ENCODE measurements at regions not wholly inside any gene's neighbourhood (a gene's known extent, or its start where the extent isn't known, plus 50 kb on each side); places are given as distances from the start of the nearest gene placed in this dataset.

DNA sequence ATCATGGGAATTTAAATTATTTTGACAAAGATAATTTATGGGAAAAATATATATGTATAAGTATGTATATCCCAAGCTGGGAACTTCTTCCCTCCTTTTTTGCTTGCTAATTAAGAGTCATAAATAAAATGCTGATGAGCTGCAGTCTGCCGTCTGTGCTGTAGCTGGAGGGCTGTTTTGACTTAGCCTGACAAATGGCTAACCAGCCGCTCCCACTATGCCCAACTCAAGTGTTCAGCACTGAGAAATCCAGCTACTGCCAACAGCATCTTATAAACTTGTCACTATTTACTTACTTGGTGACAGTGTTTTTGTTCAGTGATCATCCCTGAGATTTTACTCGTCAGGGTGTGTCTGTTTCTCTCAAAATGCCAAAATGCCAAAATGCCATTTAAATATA, 171.2 kb upstream of the PGRMC2 start:
- DNase-seq (ENCODE audit: low read depth), result no peak
- H3K4me3 ChIP-seq (ENCODE audit: low read length), result no peak overlapping the region
- TF ChIP-seq, protein P1, sequence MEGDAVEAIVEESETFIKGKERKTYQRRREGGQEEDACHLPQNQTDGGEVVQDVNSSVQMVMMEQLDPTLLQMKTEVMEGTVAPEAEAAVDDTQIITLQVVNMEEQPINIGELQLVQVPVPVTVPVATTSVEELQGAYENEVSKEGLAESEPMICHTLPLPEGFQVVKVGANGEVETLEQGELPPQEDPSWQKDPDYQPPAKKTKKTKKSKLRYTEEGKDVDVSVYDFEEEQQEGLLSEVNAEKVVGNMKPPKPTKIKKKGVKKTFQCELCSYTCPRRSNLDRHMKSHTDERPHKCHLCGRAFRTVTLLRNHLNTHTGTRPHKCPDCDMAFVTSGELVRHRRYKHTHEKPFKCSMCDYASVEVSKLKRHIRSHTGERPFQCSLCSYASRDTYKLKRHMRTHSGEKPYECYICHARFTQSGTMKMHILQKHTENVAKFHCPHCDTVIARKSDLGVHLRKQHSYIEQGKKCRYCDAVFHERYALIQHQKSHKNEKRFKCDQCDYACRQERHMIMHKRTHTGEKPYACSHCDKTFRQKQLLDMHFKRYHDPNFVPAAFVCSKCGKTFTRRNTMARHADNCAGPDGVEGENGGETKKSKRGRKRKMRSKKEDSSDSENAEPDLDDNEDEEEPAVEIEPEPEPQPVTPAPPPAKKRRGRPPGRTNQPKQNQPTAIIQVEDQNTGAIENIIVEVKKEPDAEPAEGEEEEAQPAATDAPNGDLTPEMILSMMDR (conservative IDR thresholded peaks at IDR 0.05; ENCODE audit: low read length), result no peak

DNA sequence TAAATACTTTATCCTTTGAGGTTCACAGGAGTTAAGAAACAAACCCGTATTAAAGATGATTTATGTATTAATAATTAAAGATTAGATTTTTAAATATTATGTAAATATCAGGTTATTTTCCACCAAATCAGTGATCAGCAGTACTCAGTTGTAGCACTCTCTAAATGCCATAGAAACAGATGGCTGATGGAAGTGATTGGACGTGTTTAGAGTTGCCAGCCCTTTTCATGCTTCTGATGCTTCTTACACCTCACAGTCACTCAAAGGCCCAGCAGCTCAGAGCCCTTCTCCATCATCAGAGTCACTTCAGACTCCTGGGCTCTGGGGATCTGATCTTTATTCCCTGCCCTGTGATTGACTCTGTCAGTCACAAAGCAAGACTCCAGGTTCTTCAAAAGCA, 170.1 kb upstream of the PGRMC2 start:
- TF ChIP-seq, protein P1 (conservative IDR thresholded peaks at IDR 0.05; ENCODE audit: low read length), result no peak
- no peak for DNase-seq (ENCODE audit: low read depth)

DNA sequence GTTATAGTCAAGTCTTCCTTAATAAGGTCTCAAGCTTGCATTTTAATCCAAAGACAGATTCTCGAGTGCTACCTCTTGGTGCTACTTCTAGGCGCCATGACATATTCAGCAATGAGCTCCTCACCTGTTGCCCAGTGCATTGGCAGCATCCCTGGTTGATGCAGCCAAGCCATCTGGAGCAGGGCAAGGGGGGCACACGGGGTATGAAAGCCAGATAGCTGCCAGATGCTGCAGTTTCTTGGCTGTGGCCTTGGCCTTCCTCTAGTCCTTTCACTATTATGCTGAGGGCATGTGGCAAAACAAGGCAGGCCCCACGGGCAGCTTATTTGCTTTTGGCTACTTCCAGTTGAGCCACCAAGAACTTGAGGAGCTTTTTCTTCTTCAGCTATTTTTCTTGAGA, 168.6 kb upstream of the PGRMC2 start:
- H3K4me3 ChIP-seq (ENCODE audit: low read length), result no peak overlapping the region
- DNase-seq (ENCODE audit: low read depth), result no peak
- TF ChIP-seq, protein P1 (conservative IDR thresholded peaks at IDR 0.05; ENCODE audit: low read length), result no peak

More for the DNA sequence above, 170.1 kb upstream of the PGRMC2 start:
- H3K4me3 ChIP-seq (ENCODE audit: low read length), result no peak overlapping the region

DNA sequence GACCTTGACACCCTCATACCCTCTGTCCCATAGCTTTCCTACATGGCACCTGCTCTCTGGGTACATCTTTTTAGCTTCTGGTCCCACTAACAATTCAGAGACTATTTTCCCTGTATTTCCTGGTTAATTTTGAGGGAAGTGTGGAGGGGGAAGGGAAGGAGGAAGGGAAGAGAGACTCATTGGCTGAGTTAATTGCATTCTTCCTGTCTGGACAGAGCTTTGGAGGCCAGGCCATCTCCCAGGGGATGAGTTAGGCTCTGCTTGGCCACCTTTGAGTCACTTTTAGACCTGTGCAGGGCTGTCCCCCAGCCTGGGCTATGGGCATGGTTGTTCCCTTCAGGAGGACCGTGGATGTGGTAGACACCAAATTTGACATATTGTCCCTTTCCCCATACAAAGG, 167.9 kb upstream of the PGRMC2 start:
- no peak overlapping the region for H3K4me3 ChIP-seq (ENCODE audit: low read length)
- DNase-seq (ENCODE audit: low read depth), result no peak
- TF ChIP-seq, protein P1 (conservative IDR thresholded peaks at IDR 0.05; ENCODE audit: low read length), result no peak

DNA sequence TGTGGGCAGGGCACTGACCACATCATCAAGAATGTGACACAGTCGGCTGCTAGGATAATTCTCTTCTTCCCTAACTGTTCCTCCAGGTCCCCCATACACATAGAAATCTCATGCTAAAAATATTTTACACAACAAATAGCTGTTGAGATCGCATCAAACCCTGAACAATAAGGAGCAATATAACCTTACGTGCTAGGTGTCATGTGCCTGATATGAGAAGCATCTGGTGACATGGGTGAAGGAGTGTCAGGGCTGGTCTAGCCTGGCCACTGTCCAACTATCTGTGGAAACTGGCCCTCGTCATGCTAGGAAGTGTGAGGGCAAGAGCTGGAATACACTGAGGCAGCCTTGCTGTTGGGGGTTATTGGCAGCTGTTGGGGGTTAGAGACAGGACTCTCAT, 167.3 kb upstream of the PGRMC2 start:
- TF ChIP-seq, protein P1 (conservative IDR thresholded peaks at IDR 0.05; ENCODE audit: low read length), result no peak
- no peak for DNase-seq (ENCODE audit: low read depth)
- H3K4me3 ChIP-seq (ENCODE audit: low read length), result no peak overlapping the region; the same call in 1 of the 2 replicates

DNA sequence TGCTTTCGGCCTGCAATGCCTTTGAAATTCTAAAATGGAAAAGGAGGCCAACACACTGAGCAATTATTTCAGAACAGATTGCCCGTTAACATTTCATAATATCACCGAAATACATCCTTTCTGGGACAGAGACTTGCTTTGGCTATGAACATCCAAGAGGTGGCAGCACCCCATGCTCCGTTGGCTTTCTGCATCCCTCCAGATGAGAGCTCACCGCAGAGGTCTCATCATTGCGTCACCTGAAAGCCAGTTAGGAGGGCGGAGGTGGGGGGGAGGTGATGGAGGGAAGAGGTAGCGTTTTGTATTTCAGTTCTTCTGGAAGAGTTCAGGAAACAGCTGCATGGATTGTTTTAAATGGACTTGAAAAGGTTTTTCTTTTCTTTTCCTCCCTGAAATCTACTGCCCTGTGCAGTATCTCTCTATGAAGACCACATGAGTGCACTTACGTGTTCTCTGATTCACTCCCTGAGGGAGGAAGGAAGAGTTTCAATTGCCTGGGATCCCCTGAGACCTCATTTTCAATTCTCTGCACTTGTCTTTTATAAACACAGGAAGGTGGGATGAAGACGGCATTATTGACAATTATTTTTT, 166.8 kb upstream of the PGRMC2 start:
- peak overlapping the region; percentile 14 for H3K4me3 ChIP-seq (ENCODE audit: low read length)
- DNase-seq (ENCODE audit: low read depth), result peak; percentile 94
- TF ChIP-seq, protein P1 (conservative IDR thresholded peaks at IDR 0.05; ENCODE audit: low read length), result peak; percentile 95

DNA sequence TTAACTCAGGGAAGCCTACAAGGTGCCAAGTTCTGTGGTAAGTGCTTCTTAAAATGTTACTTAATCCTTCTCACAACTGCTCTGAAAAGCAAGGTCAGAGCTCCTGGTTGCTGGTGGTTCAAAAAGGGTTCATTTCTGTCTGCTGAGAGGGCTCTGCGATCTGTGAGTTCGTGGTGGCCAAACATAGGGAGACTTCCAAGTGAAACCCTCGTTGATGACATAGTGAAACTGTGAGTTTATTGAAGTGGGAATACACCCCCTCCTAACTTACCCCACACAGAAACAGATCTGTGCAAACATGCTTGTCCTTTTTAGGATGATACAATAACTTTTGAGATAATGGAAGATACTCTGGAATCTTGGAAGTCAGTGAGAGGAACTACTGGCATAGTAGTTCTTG, 164.8 kb upstream of the PGRMC2 start:
- peak; percentile 43 for DNase-seq (ENCODE audit: low read depth)
- H3K4me3 ChIP-seq (ENCODE audit: low read length), result no peak overlapping the region
- TF ChIP-seq, protein P1 (conservative IDR thresholded peaks at IDR 0.05; ENCODE audit: low read length), result no peak
